GM23338 (cell line): ENCODE measurements at regions not wholly inside any gene's neighbourhood (a gene's known extent, or its start where the extent isn't known, plus 50 kb on each side); places are given as distances from the start of the nearest gene placed in this dataset.
A peak's percentile ranks its signal among the peaks of the same experiment; 100 is the strongest.

Experiments
- ATAC-seq: fragments of 200-7000 bp; cut with Tn5 transposase; 3 replicates; pipeline ENCODE4 v1.9.1; 2020
- DNase-seq: peaks from one replicate; pipeline ENCODE4 v3.0.0-alpha.2; 2015; ENCODE audit warnings: low spot score
- H2AFZ ChIP-seq: fragments of 200-600 bp; sonication (generic); 2 replicates; pipeline ENCODE4 v1.8.0; 2016; ENCODE audit warnings: antibody characterized with exemption, mild to moderate bottlenecking, moderate library complexity
- H3F3A ChIP-seq: fragments of 200-600 bp; sonication (generic); replicated peaks from 2 replicates; pipeline ENCODE4 v1.8.0; 2017; ENCODE audit warnings: antibody characterized with exemption, mixed run types, low read depth
- H3K27ac ChIP-seq: fragments of 200-600 bp; sonication (generic); 2 replicates; pipeline ENCODE4 v1.6.1; 2016; ENCODE audit warnings: low read depth
- H3K27me3 ChIP-seq: fragments of 200-600 bp; sonication (generic); 2 replicates; pipeline ENCODE4 v1.8.0; 2016; ENCODE audit warnings: mild to moderate bottlenecking, mixed run types, moderate library complexity; ENCODE audit not compliant: insufficient read depth
- H3K36me3 ChIP-seq: fragments of 200-600 bp; sonication (generic); 2 replicates; pipeline ENCODE4 v1.8.0; 2016; ENCODE audit warnings: mild to moderate bottlenecking; ENCODE audit not compliant: insufficient read depth
- H3K4me1 ChIP-seq: fragments of 200-600 bp; sonication (generic); 2 replicates; pipeline ENCODE4 v1.8.0; 2016; ENCODE audit warnings: mild to moderate bottlenecking, moderate library complexity; ENCODE audit not compliant: insufficient read depth
- H3K4me2 ChIP-seq: fragments of 200-600 bp; sonication (generic); 2 replicates; pipeline ENCODE4 v1.7.1; 2017; ENCODE audit warnings: mixed run types
- H3K4me3 ChIP-seq: fragments of 200-600 bp; sonication (generic); 2 replicates; pipeline ENCODE4 v1.6.1; 2016; ENCODE audit warnings: mixed run types
- H3K79me2 ChIP-seq: fragments of 200-600 bp; sonication (generic); replicated peaks from 2 replicates; pipeline ENCODE4 v1.8.0; 2017; ENCODE audit warnings: mild to moderate bottlenecking; ENCODE audit not compliant: insufficient read depth
- H3K9me2 ChIP-seq: fragments of 200-600 bp; sonication (generic); 2 replicates; pipeline ENCODE4 v1.8.0; 2017; ENCODE audit not compliant: insufficient read depth
- H4K20me1 ChIP-seq: fragments of 200-600 bp; sonication (generic); replicated peaks from 2 replicates; pipeline ENCODE4 v1.8.0; 2017; ENCODE audit warnings: mild to moderate bottlenecking; ENCODE audit not compliant: insufficient read depth
- H3K27ac Mint-ChIP-seq: 2 replicates; pipeline ENCODE4 v1.8.0; 2020; ENCODE audit warnings: inconsistent platforms, mild to moderate bottlenecking, moderate library complexity, mixed read lengths
- H3K27me3 Mint-ChIP-seq: 3 replicates; pipeline ENCODE4 v1.8.0; 2022; ENCODE audit warnings: low read depth, mild to moderate bottlenecking, moderate library complexity, mixed read lengths, inconsistent platforms; ENCODE audit not compliant: insufficient read depth, poor library complexity
- H3K36me3 Mint-ChIP-seq: 3 replicates; pipeline ENCODE4 v1.8.0; 2021; ENCODE audit warnings: low read depth, mild to moderate bottlenecking, inconsistent platforms, moderate library complexity, mixed read lengths
- H3K4me1 Mint-ChIP-seq: 3 replicates; pipeline ENCODE4 v1.8.0; 2020; ENCODE audit warnings: mild to moderate bottlenecking, inconsistent platforms, mixed read lengths
- H3K4me3 Mint-ChIP-seq: 3 replicates; pipeline ENCODE4 v1.8.0; 2021; ENCODE audit warnings: moderate library complexity, mild to moderate bottlenecking, inconsistent platforms, mixed read lengths
- H3K9me3 Mint-ChIP-seq: 3 replicates; pipeline ENCODE4 v1.8.0; 2020; ENCODE audit warnings: moderate library complexity, mild to moderate bottlenecking, inconsistent platforms, mixed read lengths
- CREB1 ChIP-seq: fragments of 250-450 bp; sonication (Bioruptor Pico); IDR thresholded peaks from 2 replicates; pipeline ENCODE4 v1.5.0; 2020; ENCODE audit warnings: low read depth, mild to moderate bottlenecking, moderate library complexity
- CTCF ChIP-seq, 2 experiments: fragments of 200-600 bp in 1 of 2; sonication (generic) in 1 of 2; conservative IDR thresholded peaks; 2 replicates each; pipeline versions ENCODE4 v1.5.1 to v1.6.1; 2016 to 2017; ENCODE audit warnings: antibody characterized with exemption in 2 of 2, low read depth in 2 of 2, mild to moderate bottlenecking in 2 of 2, moderate library complexity in 1 of 2
- ETS1 ChIP-seq: IDR thresholded peaks from 2 replicates; pipeline ENCODE4 v1.6.1; 2016; ENCODE audit warnings: antibody characterized with exemption
- EZH2 ChIP-seq: fragments of 200-600 bp; sonication (generic); IDR thresholded peaks from one replicate; pipeline ENCODE4 v1.8.0; 2017; ENCODE audit warnings: antibody characterized with exemption, mild to moderate bottlenecking, low read depth; ENCODE audit not compliant: unreplicated experiment
- EZH2phosphoT487 ChIP-seq: fragments of 200-600 bp; sonication (generic); IDR thresholded peaks from one replicate; pipeline ENCODE4 v1.8.1; 2018; ENCODE audit warnings: antibody characterized with exemption; ENCODE audit not compliant: unreplicated experiment
- JUNB ChIP-seq: IDR thresholded peaks from one replicate; pipeline ENCODE4 v1.6.1; 2016; ENCODE audit warnings: antibody characterized with exemption; ENCODE audit not compliant: unreplicated experiment
- NANOG ChIP-seq: IDR thresholded peaks from 2 replicates; pipeline ENCODE4 v1.6.1; 2016; ENCODE audit warnings: antibody characterized with exemption, borderline replicate concordance
- POLR2AphosphoS5 ChIP-seq: IDR thresholded peaks from 2 replicates; pipeline ENCODE4 v1.6.1; 2016; ENCODE audit warnings: antibody characterized with exemption, low read depth
- REST ChIP-seq: IDR thresholded peaks from one replicate; pipeline ENCODE4 v1.6.1; 2018; ENCODE audit warnings: antibody characterized with exemption; ENCODE audit not compliant: unreplicated experiment
- STAT1 ChIP-seq: IDR thresholded peaks from one replicate; pipeline ENCODE4 v1.6.1; 2016; ENCODE audit warnings: antibody characterized with exemption; ENCODE audit not compliant: unreplicated experiment
- ZNF114 ChIP-seq: fragments of 250-450 bp; sonication (Bioruptor Pico); IDR thresholded peaks from 2 replicates; pipeline ENCODE4 v1.5.0; 2020; ENCODE audit warnings: mild to moderate bottlenecking, moderate library complexity
- ZNF331 ChIP-seq: fragments of 250-450 bp; sonication (Bioruptor Pico); IDR thresholded peaks from 2 replicates; pipeline ENCODE4 v1.5.0; 2020; ENCODE audit warnings: low read depth, mild to moderate bottlenecking, moderate library complexity
- ZNF462 ChIP-seq: fragments of 250-450 bp; sonication (Bioruptor Pico); IDR thresholded peaks from 2 replicates; pipeline ENCODE4 v1.5.0; 2020; ENCODE audit warnings: mild to moderate bottlenecking, moderate library complexity

- Mint-ChIP-seq H3K4me1 (peaks cover 16% of the 10 kb centered on the region), H3K36me3 (no peaks in the 10 kb centered on the region), H3K9me3 (no peaks in the 10 kb centered on the region), H3K27ac (no peak overlapping the region), H3K4me3 (no peak overlapping the region), H3K27me3 (no peaks in the 10 kb centered on the region)
- Histone ChIP-seq H4K20me1 (no peaks in the 10 kb centered on the region), H3K9me2 (0 out of 2 replicates have a peak, but pooled peaks cover 3% of the 10 kb centered on the region), H3K27ac (no peak overlapping the region), H3F3A (no peaks in the 10 kb centered on the region), H3K4me3 (no peak overlapping the region), H3K4me2 (no peak overlapping the region), H2AFZ (no peak overlapping the region), H3K36me3 (no peaks in the 10 kb centered on the region), H3K79me2 (no peaks in the 10 kb centered on the region), H3K4me1 (no peaks in the 10 kb centered on the region), H3K27me3 (no peaks in the 10 kb centered on the region)
- ATAC-seq (peak; percentile 32), DNase-seq (peak; percentile 21)
- no peak for TF ChIP-seq ETS1
- TF ChIP-seq ZNF331 (CRISPR knock-in tag), result no peak
- no peak for TF ChIP-seq NANOG
- TF ChIP-seq CREB1, result no peak
- no peak for TF ChIP-seq JUNB
- TF ChIP-seq CTCF (conservative IDR thresholded peaks at IDR 0.05; ENCODE audit: low read depth in 2 of 2), result no peak
- no peak for TF ChIP-seq ZNF114
- TF ChIP-seq EZH2phosphoT487, result no peak
- TF ChIP-seq POLR2AphosphoS5, result no peak
- no peak for TF ChIP-seq STAT1
- TF ChIP-seq ZNF462, result no peak
- no peak for TF ChIP-seq REST
- TF ChIP-seq EZH2, result no peak
Observed at GRCh38 chr3:64318668-64319271, 93.5 kb upstream of the PRICKLE2 start.
